ENCODE measurements at regions not wholly inside any gene's neighbourhood (a gene's known extent, or its start where the extent isn't known, plus 50 kb on each side); places are given as distances from the start of the nearest gene placed in this dataset.

DNA sequence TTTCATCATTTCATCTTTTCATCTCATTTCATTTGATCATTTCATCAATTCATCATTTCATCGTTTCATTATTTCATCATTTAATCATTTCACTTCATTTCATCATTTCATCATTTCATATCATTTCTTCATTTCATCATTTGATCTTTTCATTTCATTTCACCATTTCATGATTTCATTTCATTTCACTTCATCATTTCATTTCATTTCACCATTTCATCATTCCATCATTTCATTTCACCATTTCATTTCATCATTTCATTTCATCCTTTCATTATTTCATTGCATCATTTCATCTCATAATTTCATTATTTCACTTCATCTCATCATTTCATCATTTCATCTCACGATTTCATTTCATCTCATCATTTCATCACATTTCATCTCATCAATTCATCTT, 127.8 kb downstream of the ANKRD30BL start:
- in situ Hi-C loops (cut with HindIII; ENCODE audit: extremely low pct_ligation_motif_present, low pct_unique_long_range_greater_than_20kb): no loop called here
- Histone ChIP-seq H4K20me1 (ENCODE audit: insufficient read depth, low read length) (no peaks in the 10 kb centered on the region), H2AFZ (ENCODE audit: low read length) (no peak overlapping the region), H3K79me2 (ENCODE audit: insufficient read depth, low read length) (no peaks in the 10 kb centered on the region), H3K9ac (ENCODE audit: insufficient read depth, low read depth, low read length) (no peak overlapping the region), H3K4me2 (ENCODE audit: low read depth, low read length) (no peak overlapping the region), H3K4me1 (ENCODE audit: insufficient read depth, low read length) (0 out of 2 replicates have a peak, but pooled peaks cover 4% of the 10 kb centered on the region), H3K27ac (ENCODE audit: extremely low read length, insufficient read depth, low read length) (no peak overlapping the region), H3K4me3 (replicated peaks in 1 of 3; ENCODE audit: insufficient read depth in 1 of 3, low read depth in 2 of 3, low read length in 3 of 3) (no peak overlapping the region), H3K36me3 (replicated peaks in 1 of 2; ENCODE audit: control insufficient read depth in 1 of 2, insufficient read depth in 2 of 2, low read length in 2 of 2) (no peaks in the 10 kb centered on the region), H3K9me3 (ENCODE audit: low read length) (no peaks in the 10 kb centered on the region), H3K27me3 (ENCODE audit: control insufficient read depth in 1 of 2, insufficient read depth in 2 of 2, low read length in 2 of 2) (peaks cover 0 to 20% of the 10 kb centered on the region in 2 experiments; a peak in 3 of 5 replicates)
- DNase-seq (ENCODE audit: low spot score) (no peak), FAIRE-seq (no peak), ATAC-seq (no peak)
- ChIA-PET POLR2A (no interaction called here), CTCF (ENCODE audit: low intra/inter-chr PET ratio, low total read pairs) (no interaction called here)
- WGBS (ENCODE audit: low lambda C conversion rate): under 1% methylated on average over 2 of the region's 2 CpGs
- intact Hi-C loops (cut with micrococcal nuclease; ENCODE audit: unreplicated experiment): no loop called here
- BruUV-seq (replicated peaks): no TSS peak
- TF ChIP-seq, protein P1, sequence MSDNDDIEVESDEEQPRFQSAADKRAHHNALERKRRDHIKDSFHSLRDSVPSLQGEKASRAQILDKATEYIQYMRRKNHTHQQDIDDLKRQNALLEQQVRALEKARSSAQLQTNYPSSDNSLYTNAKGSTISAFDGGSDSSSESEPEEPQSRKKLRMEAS (IDR thresholded peaks at IDR 0.05): no peak
- no peak for TF ChIP-seq ZMYM3 (CRISPR knock-in tag; IDR thresholded peaks at IDR 0.05)
- peak; percentile 63; the same call in 1 of the 2 replicates for TF ChIP-seq ZNF24 (IDR thresholded peaks at IDR 0.05)
- TF ChIP-seq ATF7 (IDR thresholded peaks at IDR 0.05): peak; percentile 78
- TF ChIP-seq ATF7 (CRISPR knock-in tag; IDR thresholded peaks at IDR 0.05): no peak
- TF ChIP-seq, protein P2, sequence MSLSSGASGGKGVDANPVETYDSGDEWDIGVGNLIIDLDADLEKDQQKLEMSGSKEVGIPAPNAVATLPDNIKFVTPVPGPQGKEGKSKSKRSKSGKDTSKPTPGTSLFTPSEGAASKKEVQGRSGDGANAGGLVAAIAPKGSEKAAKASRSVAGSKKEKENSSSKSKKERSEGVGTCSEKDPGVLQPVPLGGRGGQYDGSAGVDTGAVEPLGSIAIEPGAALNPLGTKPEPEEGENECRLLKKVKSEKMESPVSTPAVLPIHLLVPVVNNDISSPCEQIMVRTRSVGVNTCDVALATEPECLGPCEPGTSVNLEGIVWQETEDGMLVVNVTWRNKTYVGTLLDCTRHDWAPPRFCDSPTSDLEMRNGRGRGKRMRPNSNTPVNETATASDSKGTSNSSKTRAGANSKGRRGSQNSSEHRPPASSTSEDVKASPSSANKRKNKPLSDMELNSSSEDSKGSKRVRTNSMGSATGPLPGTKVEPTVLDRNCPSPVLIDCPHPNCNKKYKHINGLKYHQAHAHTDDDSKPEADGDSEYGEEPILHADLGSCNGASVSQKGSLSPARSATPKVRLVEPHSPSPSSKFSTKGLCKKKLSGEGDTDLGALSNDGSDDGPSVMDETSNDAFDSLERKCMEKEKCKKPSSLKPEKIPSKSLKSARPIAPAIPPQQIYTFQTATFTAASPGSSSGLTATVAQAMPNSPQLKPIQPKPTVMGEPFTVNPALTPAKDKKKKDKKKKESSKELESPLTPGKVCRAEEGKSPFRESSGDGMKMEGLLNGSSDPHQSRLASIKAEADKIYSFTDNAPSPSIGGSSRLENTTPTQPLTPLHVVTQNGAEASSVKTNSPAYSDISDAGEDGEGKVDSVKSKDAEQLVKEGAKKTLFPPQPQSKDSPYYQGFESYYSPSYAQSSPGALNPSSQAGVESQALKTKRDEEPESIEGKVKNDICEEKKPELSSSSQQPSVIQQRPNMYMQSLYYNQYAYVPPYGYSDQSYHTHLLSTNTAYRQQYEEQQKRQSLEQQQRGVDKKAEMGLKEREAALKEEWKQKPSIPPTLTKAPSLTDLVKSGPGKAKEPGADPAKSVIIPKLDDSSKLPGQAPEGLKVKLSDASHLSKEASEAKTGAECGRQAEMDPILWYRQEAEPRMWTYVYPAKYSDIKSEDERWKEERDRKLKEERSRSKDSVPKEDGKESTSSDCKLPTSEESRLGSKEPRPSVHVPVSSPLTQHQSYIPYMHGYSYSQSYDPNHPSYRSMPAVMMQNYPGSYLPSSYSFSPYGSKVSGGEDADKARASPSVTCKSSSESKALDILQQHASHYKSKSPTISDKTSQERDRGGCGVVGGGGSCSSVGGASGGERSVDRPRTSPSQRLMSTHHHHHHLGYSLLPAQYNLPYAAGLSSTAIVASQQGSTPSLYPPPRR (CRISPR knock-in tag; IDR thresholded peaks at IDR 0.05; ENCODE audit: borderline replicate concordance): no peak
- peak; percentile 31; the same call in 1 of the 2 replicates for TF ChIP-seq CEBPB (IDR thresholded peaks at IDR 0.05; ENCODE audit: borderline replicate concordance, low read depth, low read length)
